Mesenchymal stem cell (in vitro differentiated cells and primary cell): ENCODE measurements at regions not wholly inside any gene's neighbourhood (a gene's known extent, or its start where the extent isn't known, plus 50 kb on each side); places are given as distances from the start of the nearest gene placed in this dataset.
A peak's percentile ranks its signal among the peaks of the same experiment; 100 is the strongest.
"Not testable (repeated sequence)": the region's sequence is repeated elsewhere in the genome, so short reads cannot be mapped to it uniquely, and the experiment has no call there.

ENCODE experiments used
- DNase-seq: peaks from one replicate; pipeline ENCODE4 v3.0.0-alpha.2; 2013
- H2AFZ ChIP-seq: one replicate; pipeline ENCODE4 v1.6.1; 2013; ENCODE audit warnings: low read depth, mild to moderate bottlenecking, control low read depth, inconsistent platforms, low read length, moderate library complexity
- H2AK5ac ChIP-seq: 2 replicates; pipeline ENCODE4 v1.6.1; 2013; ENCODE audit warnings: low read length, moderate library complexity, mild to moderate bottlenecking, inconsistent platforms; ENCODE audit not compliant: severe bottlenecking
- H2BK120ac ChIP-seq: one replicate; pipeline ENCODE4 v1.6.1; 2013; ENCODE audit warnings: low read depth, mild to moderate bottlenecking, inconsistent platforms, low read length, moderate library complexity
- H2BK12ac ChIP-seq, 2 experiments: one replicate each; pipeline ENCODE4 v1.6.1; 2013; ENCODE audit warnings: inconsistent platforms in 2 of 2, low read length in 2 of 2, mild to moderate bottlenecking in 2 of 2, moderate library complexity in 2 of 2, control low read depth in 1 of 2
- H2BK15ac ChIP-seq: one replicate; pipeline ENCODE4 v1.6.1; 2013; ENCODE audit warnings: mild to moderate bottlenecking, low read depth, inconsistent platforms; ENCODE audit not compliant: poor library complexity, severe bottlenecking
- H2BK5ac ChIP-seq: 2 replicates; pipeline ENCODE4 v1.6.1; 2013; ENCODE audit warnings: low read depth, mild to moderate bottlenecking, low read length, control low read depth, inconsistent platforms; ENCODE audit not compliant: poor library complexity, severe bottlenecking
- H3K14ac ChIP-seq, 2 experiments: one replicate each; pipeline ENCODE4 v1.6.1; 2013; ENCODE audit warnings: inconsistent platforms in 2 of 2, low read length in 2 of 2, control low read depth in 1 of 2, mild to moderate bottlenecking in 1 of 2, moderate library complexity in 1 of 2
- H3K18ac ChIP-seq, 2 experiments: one replicate each; pipeline ENCODE4 v1.6.1; 2013; ENCODE audit warnings: inconsistent platforms in 2 of 2, low read length in 2 of 2, control low read depth in 1 of 2, low read depth in 1 of 2, mild to moderate bottlenecking in 1 of 2
- H3K23ac ChIP-seq, 2 experiments: one replicate each; pipeline ENCODE4 v1.6.1; 2013; ENCODE audit warnings: inconsistent platforms in 2 of 2, low read length in 2 of 2, mild to moderate bottlenecking in 2 of 2, moderate library complexity in 2 of 2, control low read depth in 1 of 2
- H3K27ac ChIP-seq: 2 replicates; pipeline ENCODE4 v1.5.1; 2013; ENCODE audit warnings: mild to moderate bottlenecking, moderate library complexity, low read length, control low read depth, inconsistent platforms; ENCODE audit not compliant: poor library complexity, severe bottlenecking
- H3K27me3 ChIP-seq, 2 experiments: 2 replicates each; pipeline versions ENCODE4 v1.6.1 to v1.7.0; 2013; ENCODE audit warnings: low read length in 2 of 2, mild to moderate bottlenecking in 2 of 2, moderate library complexity in 2 of 2, control low read depth in 1 of 2, inconsistent platforms in 1 of 2; ENCODE audit not compliant: control insufficient read depth in 1 of 2, insufficient read depth in 1 of 2
- H3K36me3 ChIP-seq, 2 experiments: 2 replicates each; pipeline versions ENCODE4 v1.6.1 to v1.7.0; 2013; ENCODE audit warnings: low read length in 2 of 2, control low read depth in 1 of 2, inconsistent platforms in 1 of 2, low read depth in 1 of 2, mild to moderate bottlenecking in 1 of 2; ENCODE audit not compliant: insufficient read depth in 2 of 2, control insufficient read depth in 1 of 2
- H3K4ac ChIP-seq, 2 experiments: one replicate each; pipeline ENCODE4 v1.6.1; 2013; ENCODE audit warnings: inconsistent platforms in 2 of 2, low read length in 2 of 2, mild to moderate bottlenecking in 2 of 2, moderate library complexity in 2 of 2, control low read depth in 1 of 2, low read depth in 1 of 2
- H3K4me1 ChIP-seq: 2 replicates; pipeline ENCODE4 v1.6.1; 2013; ENCODE audit warnings: low read depth, low read length, control low read depth; ENCODE audit not compliant: control insufficient read depth, insufficient read depth
- H3K4me2 ChIP-seq: 2 replicates; pipeline ENCODE4 v1.6.1; 2013; ENCODE audit warnings: low read length, mild to moderate bottlenecking, inconsistent platforms; ENCODE audit not compliant: poor library complexity, severe bottlenecking
- H3K4me3 ChIP-seq, 2 experiments: 2 replicates each; pipeline versions ENCODE4 v1.5.1 to v1.7.0; 2013; ENCODE audit warnings: low read length in 2 of 2, mild to moderate bottlenecking in 2 of 2, control low read depth in 1 of 2, low read depth in 1 of 2; ENCODE audit not compliant: insufficient read depth in 1 of 2
- H3K79me1 ChIP-seq: replicated peaks from 2 replicates; pipeline ENCODE4 v1.6.1; 2013; ENCODE audit warnings: mild to moderate bottlenecking, control low read depth, low read length, inconsistent platforms; ENCODE audit not compliant: poor library complexity, severe bottlenecking
- H3K9ac ChIP-seq: 2 replicates; pipeline ENCODE4 v1.7.0; 2013; ENCODE audit warnings: mild to moderate bottlenecking, low read length, moderate library complexity
- H3K9me3 ChIP-seq: 2 replicates; pipeline ENCODE4 v1.7.0; 2013; ENCODE audit warnings: mild to moderate bottlenecking, low read length; ENCODE audit not compliant: control insufficient read depth
- H4K8ac ChIP-seq: one replicate; pipeline ENCODE4 v1.6.1; 2013; ENCODE audit warnings: inconsistent platforms, mild to moderate bottlenecking, low read length, moderate library complexity
- H4K91ac ChIP-seq: one replicate; pipeline ENCODE4 v1.6.1; 2013; ENCODE audit warnings: mild to moderate bottlenecking, low read length, inconsistent platforms
- WGBS: methylation state at CpG from one replicate; pipeline ENCODE4 v1.1.7; 2013; ENCODE audit warnings: mixed read lengths; 5-methylcytosine and 5-hydroxymethylcytosine counted together

- Histone ChIP-seq H4K91ac (no peak overlapping the region), H2AFZ (no peak overlapping the region), H3K4me1 (no peaks in the 10 kb centered on the region), H2AK5ac (no peak overlapping the region), H3K36me3 (no peaks in the 10 kb centered on the region), H2BK5ac (no peak overlapping the region), H2BK15ac (no peak overlapping the region), H2BK12ac (no peak overlapping the region), H3K4ac (no peak overlapping the region), H4K8ac (no peak overlapping the region), H3K4me2 (no peak overlapping the region), H3K27ac (no peak overlapping the region), H3K18ac (no peak overlapping the region), H3K79me1 (no peaks in the 10 kb centered on the region), H3K27me3 (no peaks in the 10 kb centered on the region), H3K4me3 (no peak overlapping the region), H3K14ac (no peak overlapping the region), H3K23ac (no peak overlapping the region), H3K9ac (no peak overlapping the region), H2BK120ac (no peak overlapping the region), H3K9me3 (peaks cover 55% of the 10 kb centered on the region)
- no CpG with 5 or more reads among the region's 1 CpG for WGBS
- DNase-seq = no peak
These were observed 301.7 kb downstream of the OXSM start for GRCh38 chr3:26091626-26092025.

- DNase-seq, H2BK5ac ChIP-seq, H3K27me3 ChIP-seq, H3K4ac ChIP-seq, H2BK15ac ChIP-seq, H3K23ac ChIP-seq, H3K14ac ChIP-seq, H3K4me2 ChIP-seq, H3K9ac ChIP-seq, H3K36me3 ChIP-seq, H3K4me1 ChIP-seq, H3K4me3 ChIP-seq, H2BK12ac ChIP-seq, H3K27ac ChIP-seq, H3K18ac ChIP-seq, H3K79me1 ChIP-seq, H2BK120ac ChIP-seq, H4K91ac ChIP-seq, H2AK5ac ChIP-seq, H4K8ac ChIP-seq, H2AFZ ChIP-seq: not testable (repeated sequence)
- H3K9me3 ChIP-seq = peaks cover 42% of the 10 kb centered on the region
- WGBS = 72% methylated on average over 4 of the region's 4 CpGs
These were observed 307.2 kb downstream of the OXSM start for GRCh38 chr3:26097111-26097510.

- DNase-seq = no peak
- no peak overlapping the region for H3K14ac ChIP-seq
- no peak overlapping the region for H4K91ac ChIP-seq
- H2BK120ac ChIP-seq = no peak overlapping the region
- no peak overlapping the region for H2BK12ac ChIP-seq
- H3K4me2 ChIP-seq = no peak overlapping the region
- H3K4ac ChIP-seq = no peak overlapping the region
- no peak overlapping the region for H3K9ac ChIP-seq
- H3K18ac ChIP-seq = no peak overlapping the region
- no peaks in the 10 kb centered on the region for H3K27me3 ChIP-seq
- no peak overlapping the region for H2AFZ ChIP-seq
- H3K79me1 ChIP-seq = no peaks in the 10 kb centered on the region
- H3K23ac ChIP-seq = no peak overlapping the region
- H2BK15ac ChIP-seq = no peak overlapping the region
- H3K9me3 ChIP-seq = peaks cover 33% of the 10 kb centered on the region
- H2AK5ac ChIP-seq = no peak overlapping the region
- no peak overlapping the region for H3K4me3 ChIP-seq
- H3K4me1 ChIP-seq = no peaks in the 10 kb centered on the region
- no peak overlapping the region for H4K8ac ChIP-seq
- H2BK5ac ChIP-seq = no peak overlapping the region
- no peaks in the 10 kb centered on the region for H3K36me3 ChIP-seq
- H3K27ac ChIP-seq = peak overlapping the region; percentile 83
These were observed 309.8 kb downstream of the OXSM start for GRCh38 chr3:26099692-26100091.

GRCh38 chr3:26100176-26100575 is 310.3 kb downstream of the OXSM start:
- H4K8ac ChIP-seq = no peak overlapping the region
- no peak overlapping the region for H3K9ac ChIP-seq
- no peak overlapping the region for H3K4me3 ChIP-seq
- no peaks in the 10 kb centered on the region for H3K79me1 ChIP-seq
- peaks cover 2% of the 10 kb centered on the region for H3K4me1 ChIP-seq
- 36% methylated on average over 1 of the region's 1 CpG for WGBS
- no peak overlapping the region for H2AFZ ChIP-seq
- H2BK5ac ChIP-seq = no peak overlapping the region
- no peak overlapping the region for H3K4me2 ChIP-seq
- peaks cover 30% of the 10 kb centered on the region for H3K9me3 ChIP-seq
- H3K4ac ChIP-seq = no peak overlapping the region
- H3K14ac ChIP-seq = no peak overlapping the region
- DNase-seq = no peak
- H2BK12ac ChIP-seq = no peak overlapping the region
- no peak overlapping the region for H2BK15ac ChIP-seq
- no peak overlapping the region for H2BK120ac ChIP-seq
- H2AK5ac ChIP-seq = no peak overlapping the region
- no peaks in the 10 kb centered on the region for H3K27me3 ChIP-seq
- H3K27ac ChIP-seq = peak overlapping the region; percentile 83
- H3K23ac ChIP-seq = no peak overlapping the region
- H4K91ac ChIP-seq = no peak overlapping the region
- H3K36me3 ChIP-seq = no peaks in the 10 kb centered on the region
- H3K18ac ChIP-seq = no peak overlapping the region
